ENCODE measurements at regions not wholly inside any gene's neighbourhood (a gene's known extent, or its start where the extent isn't known, plus 50 kb on each side); places are given as distances from the start of the nearest gene placed in this dataset.

- Histone ChIP-seq H3K36me3 (ENCODE audit: control insufficient read depth, insufficient read depth, low read length) (no peaks in the 10 kb centered on the region), H3K27ac (ENCODE audit: low read length) (no peak overlapping the region), H3K9me3 (ENCODE audit: control insufficient read depth, low read depth, low read length) (no peaks in the 10 kb centered on the region), H3K27me3 (ENCODE audit: control insufficient read depth, insufficient read depth, low read length) (no peaks in the 10 kb centered on the region), H3K4me3 (ENCODE audit: low read length) (no peak overlapping the region), H3K4me1 (ENCODE audit: control insufficient read depth, insufficient read depth, low read length) (no peaks in the 10 kb centered on the region)
- DNase-seq, result no peak
- no CpG with 5 or more reads among the region's 5 CpGs for WGBS (ENCODE audit: insufficient coverage, low lambda C conversion rate)
These were observed 59.4 kb upstream of the WASF3 start for GRCh38 chr13:26497968-26498511.

GRCh38 chr13:26498656-26499601 lies 58.6 kb upstream of the WASF3 start:
- no CpG with 5 or more reads among the region's 14 CpGs for WGBS (ENCODE audit: insufficient coverage, low lambda C conversion rate)
- Histone ChIP-seq H3K9me3 (ENCODE audit: control insufficient read depth, low read depth, low read length) (no peaks in the 10 kb centered on the region), H3K4me3 (ENCODE audit: low read length) (no peak overlapping the region), H3K27me3 (ENCODE audit: control insufficient read depth, insufficient read depth, low read length) (no peaks in the 10 kb centered on the region), H3K27ac (ENCODE audit: low read length) (no peak overlapping the region), H3K4me1 (ENCODE audit: control insufficient read depth, insufficient read depth, low read length) (no peaks in the 10 kb centered on the region), H3K36me3 (ENCODE audit: control insufficient read depth, insufficient read depth, low read length) (no peaks in the 10 kb centered on the region)
- DNase-seq, result no peak

- no peak for DNase-seq
- H3K27me3 ChIP-seq (ENCODE audit: control insufficient read depth, insufficient read depth, low read length), result no peaks in the 10 kb centered on the region
- H3K4me1 ChIP-seq (ENCODE audit: control insufficient read depth, insufficient read depth, low read length), result no peaks in the 10 kb centered on the region
- no peak overlapping the region for H3K4me3 ChIP-seq (ENCODE audit: low read length)
- H3K36me3 ChIP-seq (ENCODE audit: control insufficient read depth, insufficient read depth, low read length), result no peaks in the 10 kb centered on the region
- no CpG with 5 or more reads among the region's 15 CpGs for WGBS (ENCODE audit: insufficient coverage, low lambda C conversion rate)
- no peak overlapping the region for H3K27ac ChIP-seq (ENCODE audit: low read length)
- no peaks in the 10 kb centered on the region for H3K9me3 ChIP-seq (ENCODE audit: control insufficient read depth, low read depth, low read length)
These were observed 56.7 kb upstream of the WASF3 start for GRCh38 chr13:26500618-26501320.

GRCh38 chr13:26501641-26502040 lies 55.8 kb upstream of the WASF3 start:
- H3K4me1 ChIP-seq (ENCODE audit: control insufficient read depth, insufficient read depth, low read length), result no peaks in the 10 kb centered on the region
- no peaks in the 10 kb centered on the region for H3K27me3 ChIP-seq (ENCODE audit: control insufficient read depth, insufficient read depth, low read length)
- 67% methylated on average over 1 of the region's 8 CpGs for WGBS (ENCODE audit: insufficient coverage, low lambda C conversion rate)

GRCh38 chr13:26502826-26503225 lies 54.7 kb upstream of the WASF3 start:
- no peak overlapping the region for H3K27ac ChIP-seq (ENCODE audit: low read length)
- no peak for DNase-seq
- H3K36me3 ChIP-seq (ENCODE audit: control insufficient read depth, insufficient read depth, low read length), result no peaks in the 10 kb centered on the region
- H3K4me3 ChIP-seq (ENCODE audit: low read length), result no peak overlapping the region
- H3K9me3 ChIP-seq (ENCODE audit: control insufficient read depth, low read depth, low read length), result no peaks in the 10 kb centered on the region
- WGBS (ENCODE audit: insufficient coverage, low lambda C conversion rate), result 56% methylated on average over 4 of the region's 12 CpGs
- H3K4me1 ChIP-seq (ENCODE audit: control insufficient read depth, insufficient read depth, low read length), result no peaks in the 10 kb centered on the region
- H3K27me3 ChIP-seq (ENCODE audit: control insufficient read depth, insufficient read depth, low read length), result no peaks in the 10 kb centered on the region

More at GRCh38 chr13:26501641-26502040, 55.8 kb upstream of the WASF3 start:
- no peaks in the 10 kb centered on the region for H3K36me3 ChIP-seq (ENCODE audit: control insufficient read depth, insufficient read depth, low read length)
- no peak for DNase-seq
- no peaks in the 10 kb centered on the region for H3K9me3 ChIP-seq (ENCODE audit: control insufficient read depth, low read depth, low read length)
- no peak overlapping the region for H3K27ac ChIP-seq (ENCODE audit: low read length)
- no peak overlapping the region for H3K4me3 ChIP-seq (ENCODE audit: low read length)

DNA sequence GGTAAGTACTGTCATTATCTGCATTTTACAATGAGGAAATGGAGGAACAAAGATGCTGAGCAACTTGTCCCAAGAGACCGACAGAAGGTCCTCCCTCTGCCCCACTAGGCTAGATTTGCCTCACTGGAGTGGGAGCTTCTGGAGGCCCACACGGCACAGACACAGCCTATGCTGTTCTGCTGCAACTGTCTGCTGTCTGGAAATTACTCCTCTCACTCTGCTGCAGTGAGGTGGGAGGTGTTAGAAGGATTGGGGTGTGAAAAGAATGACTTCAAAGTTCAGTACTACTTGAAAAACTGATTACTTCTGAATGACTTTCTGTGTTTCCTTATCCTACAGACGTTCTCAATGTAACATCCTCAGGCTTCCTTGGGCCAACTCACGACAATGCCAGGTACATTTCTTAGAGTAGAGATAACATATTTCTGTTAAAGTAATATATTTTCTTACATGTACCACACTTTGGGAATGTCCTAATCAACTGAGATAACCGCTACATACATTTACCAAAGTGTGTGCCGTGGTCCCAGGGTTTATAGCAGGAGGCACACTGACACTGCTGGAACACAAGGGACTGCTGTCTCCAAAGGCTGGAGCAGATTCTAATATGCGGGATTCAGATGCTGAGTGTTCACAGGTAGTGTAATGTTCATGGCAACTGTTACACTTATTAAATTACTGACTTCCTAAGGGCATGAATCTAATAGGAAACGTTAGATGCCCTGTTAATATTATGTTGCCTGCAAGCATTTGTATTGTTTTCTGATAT lies 53.5 kb upstream of the WASF3 start:
- no peaks in the 10 kb centered on the region for H3K36me3 ChIP-seq (ENCODE audit: control insufficient read depth, insufficient read depth, low read length)
- H3K9me3 ChIP-seq (ENCODE audit: control insufficient read depth, low read depth, low read length), result no peaks in the 10 kb centered on the region
- 40% methylated on average over 1 of the region's 8 CpGs for WGBS (ENCODE audit: insufficient coverage, low lambda C conversion rate)
- H3K4me3 ChIP-seq (ENCODE audit: low read length), result no peak overlapping the region
- no peaks in the 10 kb centered on the region for H3K4me1 ChIP-seq (ENCODE audit: control insufficient read depth, insufficient read depth, low read length)
- no peak for DNase-seq
- H3K27me3 ChIP-seq (ENCODE audit: control insufficient read depth, insufficient read depth, low read length), result no peaks in the 10 kb centered on the region
- no peak overlapping the region for H3K27ac ChIP-seq (ENCODE audit: low read length)
